Gastrocnemius medialis (tissue), 4 donors: ENCODE measurements at regions not wholly inside any gene's neighbourhood (a gene's known extent, or its start where the extent isn't known, plus 50 kb on each side); places are given as distances from the start of the nearest gene placed in this dataset.

Source experiments
- ATAC-seq, 2 donors: fragments of 150-250 bp; one replicate each; pipeline ENCODE4 v1.9.1; 2016
- DNase-seq, 2 donors: peaks; one replicate each; pipeline ENCODE4 v3.0.0-alpha.2; 2019
- H3K27ac ChIP-seq, 4 donors: fragments of 200-600 bp; sonication (generic); 1 replicate in 1 of 4; 2 replicates in 3 of 4; pipeline ENCODE4 v1.5.1; 2016 to 2018; ENCODE audit warnings: mild to moderate bottlenecking in 2 of 4, moderate library complexity in 1 of 4
- H3K27me3 ChIP-seq, 3 donors: fragments of 200-600 bp; sonication (generic) in 2 of 3; 1 replicate in 1 of 3; 2 replicates in 2 of 3; pipeline versions ENCODE4 v1.5.1 to v1.6.0; 2016 to 2019; ENCODE audit warnings: mild to moderate bottlenecking in 1 of 3, moderate library complexity in 1 of 3
- H3K36me3 ChIP-seq, 2 donors: fragments of 200-600 bp; sonication (generic) in 1 of 2; one replicate each; pipeline ENCODE4 v1.5.1; 2017 to 2018
- H3K4me1 ChIP-seq, 2 donors: fragments of 200-600 bp; sonication (generic) in 1 of 2; one replicate each; pipeline ENCODE4 v1.5.1; 2016 to 2017; ENCODE audit warnings: mild to moderate bottlenecking in 2 of 2
- H3K4me3 ChIP-seq, 4 donors: fragments of 200-600 bp; sonication (generic) in 3 of 4; 1 replicate in 1 of 4; 2 replicates in 3 of 4; pipeline ENCODE4 v1.5.1; 2016 to 2019; ENCODE audit warnings: mild to moderate bottlenecking in 2 of 4
- H3K9me3 ChIP-seq, 3 donors: fragments of 200-600 bp; sonication (generic) in 2 of 3; 1 replicate in 1 of 3; 2 replicates in 2 of 3; pipeline ENCODE4 v1.5.1; 2016 to 2019
- POLR2A ChIP-seq, 2 donors: fragments of 450-650 bp; IDR thresholded peaks; one replicate each; pipeline ENCODE4 v1.6.1; 2017; ENCODE audit warnings: antibody characterized with exemption in 2 of 2, mild to moderate bottlenecking in 2 of 2, moderate library complexity in 2 of 2
- in situ Hi-C, 4 donors: fragments of 200-750 bp; cut with MboI; loops; one replicate each; pipeline versions ENCODE4 v1.15.0 to v1.8.0; 2017; ENCODE audit warnings: low sequenced_read_pairs in 4 of 4
- intact Hi-C: fragments of 100-400 bp; cut with DNase I; formaldehyde crosslinking; loops from one replicate; pipeline ENCODE4 v1.15.1; 2023; ENCODE audit warnings: low total_unique reads
- TF ChIP-seq, protein P1 (sequence below), 5 experiments: fragments of 450-650 bp in 3 of 5; fragments of 200-600 bp in 2 of 5; sonication (generic) in 2 of 5; IDR thresholded peaks in 4 of 5; conservative IDR thresholded peaks in 1 of 5; 1 replicate in 4 of 5; 2 replicates in 1 of 5; pipeline ENCODE4 v1.5.1; 2016 to 2019; ENCODE audit warnings: antibody characterized with exemption in 5 of 5, mild to moderate bottlenecking in 3 of 5, moderate library complexity in 3 of 5

DNA sequence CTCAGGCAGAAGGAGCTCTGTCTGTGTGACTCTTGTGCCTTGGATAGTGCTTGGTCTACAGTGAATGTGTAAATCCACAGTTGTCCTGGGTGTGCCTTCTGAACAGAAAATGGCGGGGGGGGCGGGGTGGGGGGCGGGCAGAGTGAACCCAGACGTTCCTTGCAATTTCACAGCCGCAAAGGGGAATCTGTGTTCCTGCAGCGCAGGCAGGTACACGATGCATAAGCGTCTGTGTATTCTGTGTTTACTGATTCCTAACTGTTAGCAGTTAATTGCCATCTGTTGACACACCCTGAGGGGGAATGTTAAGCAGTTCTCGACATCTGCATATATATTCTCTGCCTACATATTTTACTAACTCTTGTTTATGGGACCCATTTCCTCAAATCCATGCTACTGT lies 123.5 kb upstream of the ZFHX3 start:
- no peak for ATAC-seq
- intact Hi-C loops (loop anchor here (5.0 kb wide), 1 partner anchor 79 kb away; no protein-coding TSS in a partner anchor), in situ Hi-C loops (no loop called here)
- TF ChIP-seq, protein P1, sequence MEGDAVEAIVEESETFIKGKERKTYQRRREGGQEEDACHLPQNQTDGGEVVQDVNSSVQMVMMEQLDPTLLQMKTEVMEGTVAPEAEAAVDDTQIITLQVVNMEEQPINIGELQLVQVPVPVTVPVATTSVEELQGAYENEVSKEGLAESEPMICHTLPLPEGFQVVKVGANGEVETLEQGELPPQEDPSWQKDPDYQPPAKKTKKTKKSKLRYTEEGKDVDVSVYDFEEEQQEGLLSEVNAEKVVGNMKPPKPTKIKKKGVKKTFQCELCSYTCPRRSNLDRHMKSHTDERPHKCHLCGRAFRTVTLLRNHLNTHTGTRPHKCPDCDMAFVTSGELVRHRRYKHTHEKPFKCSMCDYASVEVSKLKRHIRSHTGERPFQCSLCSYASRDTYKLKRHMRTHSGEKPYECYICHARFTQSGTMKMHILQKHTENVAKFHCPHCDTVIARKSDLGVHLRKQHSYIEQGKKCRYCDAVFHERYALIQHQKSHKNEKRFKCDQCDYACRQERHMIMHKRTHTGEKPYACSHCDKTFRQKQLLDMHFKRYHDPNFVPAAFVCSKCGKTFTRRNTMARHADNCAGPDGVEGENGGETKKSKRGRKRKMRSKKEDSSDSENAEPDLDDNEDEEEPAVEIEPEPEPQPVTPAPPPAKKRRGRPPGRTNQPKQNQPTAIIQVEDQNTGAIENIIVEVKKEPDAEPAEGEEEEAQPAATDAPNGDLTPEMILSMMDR (IDR thresholded peaks at IDR 0.05 in 4 of 5, conservative IDR thresholded peaks at IDR 0.05 in 1 of 5) = no peak
- no peak for TF ChIP-seq POLR2A (IDR thresholded peaks at IDR 0.05)
- peaks cover 11 to 22% of the 10 kb centered on the region in 2 donors for H3K4me1 ChIP-seq
- peaks cover 0 to 3% (median 0%) of the 10 kb centered on the region in 3 donors for H3K27me3 ChIP-seq
- H3K9me3 ChIP-seq = no peaks in the 10 kb centered on the region
- H3K36me3 ChIP-seq = no peaks in the 10 kb centered on the region
- H3K4me3 ChIP-seq = no peak overlapping the region
- no peak for DNase-seq
- peak overlapping the region in 1 of 4 donors; percentile 49 for H3K27ac ChIP-seq

DNA sequence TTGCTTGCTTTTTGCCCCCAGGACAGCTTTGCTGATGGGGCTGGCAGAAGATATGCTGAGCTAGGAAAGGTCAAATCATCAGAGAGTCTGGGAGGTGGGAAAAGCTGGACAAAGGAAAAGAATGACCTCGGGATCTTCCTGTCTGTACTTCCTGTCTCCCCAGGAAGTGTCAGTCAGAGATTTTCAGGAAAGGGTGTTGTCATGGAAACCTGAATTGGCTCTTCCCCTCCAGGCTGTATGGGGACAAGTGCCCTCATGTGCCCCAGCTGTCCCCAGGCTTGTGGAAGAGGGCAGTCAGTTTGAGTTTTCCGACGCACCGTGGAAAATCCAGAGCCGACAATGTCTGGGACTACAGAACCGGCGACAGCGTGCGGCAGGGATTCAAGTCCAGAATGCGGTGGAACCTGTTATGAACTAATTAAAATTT lies 122.7 kb upstream of the ZFHX3 start:
- Histone ChIP-seq H3K27ac (peak overlapping the region in 2 of 4 donors; percentile 16 to 49), H3K4me3 (no peak overlapping the region), H3K27me3 (peaks cover 0 to 3% (median 0%) of the 10 kb centered on the region in 3 donors), H3K4me1 (peaks cover 16 to 22% of the 10 kb centered on the region in 2 donors), H3K9me3 (no peaks in the 10 kb centered on the region), H3K36me3 (no peaks in the 10 kb centered on the region)
- TF ChIP-seq, protein P1 (IDR thresholded peaks at IDR 0.05 in 4 of 5, conservative IDR thresholded peaks at IDR 0.05 in 1 of 5) = no peak
- TF ChIP-seq POLR2A (IDR thresholded peaks at IDR 0.05) = no peak
- in situ Hi-C loops (no loop called here), intact Hi-C loops (loop anchor here (5.0 kb wide), 1 partner anchor 78 kb away; no protein-coding TSS in a partner anchor)
- ATAC-seq (no peak), DNase-seq (no peak)

DNA sequence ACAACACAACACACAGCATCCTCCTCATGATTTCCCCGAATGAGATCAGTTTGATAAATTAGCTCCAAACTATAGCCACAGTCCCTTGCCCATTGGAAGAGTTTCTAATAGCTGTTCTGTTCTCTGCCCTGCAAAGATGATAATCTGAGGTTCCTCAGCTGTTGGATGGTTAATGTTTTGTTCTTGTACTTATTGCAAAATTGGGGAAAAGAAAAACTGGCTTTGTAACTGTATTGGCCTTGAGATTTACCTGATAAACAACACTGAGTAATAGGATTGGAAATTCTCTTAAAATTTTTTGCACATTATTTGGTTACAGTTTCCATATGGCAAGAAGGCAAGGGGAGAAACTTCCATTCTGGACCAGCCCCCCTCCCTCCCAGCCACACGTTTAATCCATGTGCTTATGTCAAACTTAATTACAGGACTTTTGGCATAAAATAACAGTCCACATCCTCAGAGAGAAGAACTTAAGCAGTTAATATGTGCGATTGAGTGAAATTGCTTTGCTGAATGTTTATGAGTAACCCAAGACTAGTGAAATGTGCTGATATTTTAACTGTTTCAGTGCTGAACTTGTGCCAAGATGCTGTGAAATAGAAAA lies 119.1 kb upstream of the ZFHX3 start:
- Histone ChIP-seq H3K27ac (peak overlapping the region in 2 of 4 donors; percentile 17 to 33), H3K27me3 (peaks cover 0 to 3% (median 0%) of the 10 kb centered on the region in 3 donors), H3K4me3 (peak overlapping the region in 1 of 4 donors; percentile 30), H3K4me1 (peaks cover 7 to 9% of the 10 kb centered on the region in 2 donors), H3K36me3 (no peaks in the 10 kb centered on the region), H3K9me3 (no peaks in the 10 kb centered on the region)
- ATAC-seq = no peak
- TF ChIP-seq, protein P1 (IDR thresholded peaks at IDR 0.05 in 4 of 5, conservative IDR thresholded peaks at IDR 0.05 in 1 of 5) = no peak
- TF ChIP-seq POLR2A (IDR thresholded peaks at IDR 0.05) = no peak
- no peak for DNase-seq
- intact Hi-C loops = no loop called here
- in situ Hi-C loops = no loop called here

DNA sequence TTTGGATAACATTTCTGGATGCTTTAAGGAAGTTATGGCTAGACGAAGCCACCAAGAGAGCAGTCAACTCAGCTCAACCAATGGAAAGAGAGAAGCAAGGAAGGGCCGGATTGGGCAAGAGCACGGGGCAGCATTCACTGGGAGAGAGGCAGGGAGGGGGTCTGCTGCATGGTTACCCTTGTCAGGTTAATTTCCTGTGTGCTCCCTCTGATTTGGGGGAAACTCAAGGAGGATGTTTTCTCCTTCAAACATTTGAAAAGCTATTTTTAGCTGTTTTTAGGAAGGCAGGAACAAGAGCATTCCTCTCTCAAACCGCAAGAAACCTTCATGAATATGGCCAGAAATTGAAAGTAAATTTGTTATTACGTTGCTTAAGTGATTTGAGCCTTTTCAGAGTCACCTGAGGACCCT lies 118.5 kb upstream of the ZFHX3 start:
- H3K4me1 ChIP-seq = peaks cover 4 to 7% of the 10 kb centered on the region in 2 donors
- in situ Hi-C loops (no loop called here), intact Hi-C loops (no loop called here)
- no peak for TF ChIP-seq POLR2A (IDR thresholded peaks at IDR 0.05)
- TF ChIP-seq, protein P1 (IDR thresholded peaks at IDR 0.05 in 4 of 5, conservative IDR thresholded peaks at IDR 0.05 in 1 of 5) = no peak
- no peak for DNase-seq
- H3K27ac ChIP-seq = peak overlapping the region in 2 of 4 donors; percentile 17 to 33
- H3K36me3 ChIP-seq = no peaks in the 10 kb centered on the region
- ATAC-seq = peak in 1 of 2 donors; percentile 36
- H3K9me3 ChIP-seq = no peaks in the 10 kb centered on the region
- H3K27me3 ChIP-seq = no peaks in the 10 kb centered on the region
- H3K4me3 ChIP-seq = peak overlapping the region in 1 of 4 donors; percentile 30
